Stimulated activated CD8-positive, alpha-beta memory T cell treated with anti-CD3 and anti-CD28 coated beads, Interleukin-12 subunit alpha, Interleukin-12 subunit beta, amount 100 ng/mL, for 24 hours (primary cell): ENCODE measurements at regions not wholly inside any gene's neighbourhood (a gene's known extent, or its start where the extent isn't known, plus 50 kb on each side); places are given as distances from the start of the nearest gene placed in this dataset.
"Not testable (repeated sequence)": the region's sequence is repeated elsewhere in the genome, so short reads cannot be mapped to it uniquely, and the experiment has no call there.

Experiments used
- DNase-seq: peaks from one replicate; pipeline ENCODE4 v3.0.0-alpha.2; 2020; ENCODE audit errors: extremely low read depth

DNA sequence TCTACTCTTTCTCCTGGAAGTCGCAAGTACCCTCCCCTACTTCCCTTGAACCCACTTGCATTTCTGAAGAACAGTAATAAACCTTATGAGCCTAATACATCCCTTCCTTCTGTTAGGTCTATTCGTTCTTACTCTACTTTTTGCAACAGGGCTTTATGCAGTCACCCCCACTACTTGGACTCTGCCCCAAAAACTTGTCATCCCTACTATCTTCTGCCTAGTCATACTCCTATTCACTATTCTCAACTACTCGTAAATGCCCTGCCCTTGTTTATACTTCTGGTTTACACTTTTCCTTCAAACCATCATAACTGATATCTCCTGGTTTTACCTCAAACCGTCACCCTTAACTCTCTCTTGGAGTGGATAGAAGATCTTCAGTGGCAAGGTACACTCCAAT, 55.2 kb upstream of the SLIT2 start:
- no peak for DNase-seq

DNA sequence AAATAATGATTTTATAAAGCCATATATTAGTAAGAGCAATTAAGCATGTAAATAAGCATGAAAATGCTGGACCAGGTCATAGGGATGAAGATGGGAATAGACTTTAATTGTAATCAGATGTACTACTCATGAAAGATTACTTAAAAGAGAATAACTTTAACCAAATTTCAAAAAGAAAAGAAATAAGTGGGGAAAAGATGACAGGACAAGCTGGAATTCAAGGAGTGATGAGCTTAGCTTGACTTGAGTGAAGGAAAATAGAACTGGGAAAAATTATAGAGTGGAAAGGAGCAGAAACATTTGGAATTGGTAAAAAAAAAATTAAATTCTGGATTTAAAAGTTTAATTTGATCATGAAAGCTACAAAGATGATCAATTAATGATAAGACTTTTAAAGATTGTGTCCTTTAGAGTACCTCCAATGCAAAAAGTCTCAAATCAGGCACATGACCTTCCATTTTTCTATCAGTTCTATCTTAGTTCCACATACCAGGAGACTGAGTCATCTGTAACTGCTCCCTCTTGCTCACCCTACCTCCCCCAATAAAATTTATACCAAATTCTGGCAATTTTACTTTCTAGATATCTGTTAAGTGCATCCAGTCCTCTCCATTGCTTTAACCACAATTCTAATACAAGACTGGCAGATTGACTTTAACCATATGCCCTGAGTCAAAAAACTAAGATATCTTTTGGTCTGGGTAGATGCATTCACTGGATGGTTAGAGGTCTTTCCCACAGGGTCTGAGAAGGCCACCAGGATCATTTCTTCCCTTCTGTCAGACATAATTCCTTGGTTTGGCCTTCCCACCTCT, 56.4 kb upstream of the SLIT2 start:
- no peak for DNase-seq

DNA sequence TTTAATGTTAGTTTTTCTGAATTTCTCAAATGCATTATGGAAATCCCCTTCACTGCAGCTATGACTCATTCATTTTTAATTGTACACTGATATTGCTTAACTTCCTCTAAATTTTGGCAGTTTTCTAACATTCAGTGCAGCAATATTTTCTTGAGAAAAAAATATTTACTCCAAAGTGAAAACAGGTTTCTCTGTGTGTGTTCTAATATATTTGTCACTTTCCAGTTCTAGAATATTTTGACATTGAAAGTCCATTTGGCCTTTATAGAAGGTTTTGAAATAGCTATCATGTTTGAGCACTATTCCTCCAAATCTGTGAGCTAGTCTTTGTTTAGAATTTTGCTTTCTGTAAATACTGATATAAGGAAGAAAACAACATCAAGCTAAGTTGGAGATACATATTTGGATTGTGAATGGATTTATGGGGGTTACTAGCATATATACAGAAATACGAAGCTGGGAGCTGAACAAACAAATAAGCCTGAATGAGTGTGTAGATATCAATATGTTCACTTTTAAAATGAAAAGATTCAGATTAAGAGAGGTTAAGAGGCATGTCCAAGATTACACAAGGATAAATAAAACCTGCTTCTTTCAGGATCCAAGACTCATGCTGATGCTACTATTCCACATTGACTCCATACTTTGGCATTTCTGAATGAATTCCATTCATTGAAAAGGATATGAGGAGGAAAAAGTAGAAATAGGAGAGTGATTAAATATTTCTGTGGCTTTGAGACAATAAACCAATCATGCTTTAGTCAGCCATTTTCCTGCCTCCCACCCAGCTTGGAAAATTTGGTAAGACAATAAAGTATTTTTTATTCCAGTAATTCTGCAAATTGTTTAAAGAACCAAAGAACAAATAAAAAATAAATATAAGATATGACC, 57.3 kb upstream of the SLIT2 start:
- DNase-seq: no peak

DNA sequence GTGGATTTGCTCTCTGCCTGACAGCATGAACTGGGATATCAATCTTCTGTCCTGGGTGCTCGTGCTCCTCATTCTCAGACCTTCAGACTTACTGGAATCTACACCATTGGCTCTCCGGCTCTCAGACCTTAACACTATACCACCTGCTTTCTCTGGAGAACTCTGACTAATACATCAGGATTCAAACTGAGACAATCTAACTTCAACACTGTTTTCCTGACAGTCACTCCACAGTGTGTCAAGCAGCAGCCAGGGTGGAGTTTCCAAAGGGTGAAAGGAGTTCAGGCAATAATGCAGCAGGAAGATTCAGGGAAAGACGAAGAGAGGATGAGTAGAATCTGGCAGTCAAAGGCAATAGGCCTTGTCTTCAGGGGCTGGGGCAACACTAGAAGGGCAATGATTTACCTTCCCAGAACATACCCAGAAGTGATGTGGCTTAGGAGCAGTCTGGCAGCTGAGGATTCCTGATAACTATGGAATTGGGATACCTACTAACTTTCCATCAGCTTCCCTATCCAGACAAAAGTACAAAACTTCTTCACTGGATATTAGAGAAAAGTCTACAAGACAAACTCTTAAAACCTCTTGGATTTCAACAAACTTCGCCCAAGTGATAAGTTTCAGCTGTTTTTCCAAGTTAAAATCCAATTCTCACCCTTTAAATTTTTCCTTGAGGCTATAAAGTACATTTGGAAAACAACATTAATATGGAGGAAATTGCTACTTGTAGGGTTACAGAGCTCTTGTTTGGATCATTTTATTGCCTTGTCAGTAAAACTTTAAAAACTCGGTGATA, 58.4 kb upstream of the SLIT2 start:
- no peak for DNase-seq

DNA sequence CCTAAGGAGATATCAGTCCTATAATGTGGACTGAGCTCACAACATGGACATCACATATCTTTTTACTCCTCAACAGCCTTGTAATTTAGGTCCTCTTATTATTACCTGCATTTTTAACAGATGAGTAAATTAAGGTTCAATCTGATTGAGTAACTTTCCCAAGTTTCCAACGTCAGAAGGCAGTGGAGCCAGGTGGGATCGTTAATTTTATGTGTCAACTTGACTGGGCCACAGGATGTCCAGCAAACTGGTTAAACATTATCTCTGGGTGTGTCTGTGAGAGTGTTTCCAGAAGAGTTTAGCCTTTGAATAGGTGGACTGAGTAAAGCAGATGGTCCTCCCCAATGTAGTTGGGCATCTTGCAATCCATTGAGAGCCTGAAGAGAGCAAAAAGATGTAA, 59.0 kb upstream of the SLIT2 start:
- no peak for DNase-seq

DNA sequence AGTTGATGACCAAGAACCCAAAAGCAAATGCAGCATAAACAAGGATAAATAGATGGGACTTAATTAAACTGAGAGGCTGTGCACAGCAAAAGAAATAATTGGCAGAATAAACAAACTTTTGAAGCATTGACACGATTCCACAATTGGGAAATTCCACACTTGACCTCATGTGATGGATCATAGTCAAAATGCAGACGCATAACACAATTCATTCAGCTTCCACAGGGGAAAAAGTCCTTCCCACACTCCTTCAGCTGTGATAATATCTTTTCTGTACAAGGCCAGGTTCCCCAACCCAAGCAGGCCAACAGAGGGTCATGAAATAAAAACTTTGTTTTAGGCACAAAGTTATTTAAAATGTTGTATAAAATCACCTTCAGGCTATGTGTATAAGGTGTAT, 66.6 kb upstream of the SLIT2 start:
- no peak for DNase-seq

DNA sequence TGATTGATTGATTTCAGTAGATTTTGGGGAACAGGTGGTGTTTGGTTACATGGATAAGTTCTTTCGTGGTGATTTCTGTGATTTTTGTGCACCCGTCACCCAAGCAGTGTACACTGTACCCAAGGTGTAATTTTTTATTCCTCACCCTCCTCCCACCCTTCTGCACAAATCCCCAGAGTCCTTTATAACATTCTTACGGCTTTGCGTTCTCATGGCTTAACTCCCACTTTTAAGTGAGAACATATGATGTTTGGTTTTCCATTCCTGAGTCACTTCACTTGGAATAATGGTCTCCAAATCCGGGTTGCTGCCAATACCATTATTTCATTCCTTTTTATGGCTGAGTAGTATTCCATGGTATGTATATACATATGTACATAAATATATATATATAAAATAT, 68.6 kb upstream of the SLIT2 start:
- not testable (repeated sequence) for DNase-seq

DNA sequence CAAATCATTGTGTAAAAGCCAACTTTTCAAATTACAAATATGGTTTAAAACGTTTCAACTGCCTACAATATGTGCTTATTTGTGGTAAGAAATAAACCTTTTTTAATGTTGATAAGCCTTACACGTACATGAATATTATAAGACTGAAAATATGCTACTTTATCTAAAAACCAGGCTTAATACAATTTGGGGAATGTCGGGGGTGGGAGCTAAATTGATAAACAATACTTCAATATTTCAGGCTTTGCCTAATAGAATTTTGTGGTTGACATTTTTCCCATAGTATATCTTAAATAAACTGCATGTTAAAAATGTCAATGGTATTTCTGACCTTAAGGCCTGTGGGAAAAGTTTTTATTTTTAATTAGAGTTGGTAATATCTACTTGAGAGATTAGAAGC, 69.8 kb upstream of the SLIT2 start:
- no peak for DNase-seq

DNA sequence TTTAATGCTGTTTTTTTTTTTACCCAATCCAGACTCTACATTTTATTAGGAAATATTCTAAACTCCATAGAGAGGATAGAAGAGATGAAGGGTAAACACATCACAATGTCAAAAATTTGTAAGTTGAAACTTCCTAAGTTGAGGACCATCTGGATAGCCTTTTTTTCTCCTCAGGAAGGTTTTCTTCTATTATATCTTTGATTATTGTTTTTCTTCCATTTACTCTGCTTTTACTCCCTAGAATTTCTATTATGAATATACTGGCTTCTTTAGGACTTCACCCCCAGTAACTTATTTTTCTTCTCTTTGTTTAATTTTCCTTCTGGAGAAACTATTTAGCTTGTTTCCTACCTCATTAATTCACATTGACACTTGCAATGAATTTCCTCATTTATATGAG, 71.2 kb upstream of the SLIT2 start:
- DNase-seq: no peak

DNA sequence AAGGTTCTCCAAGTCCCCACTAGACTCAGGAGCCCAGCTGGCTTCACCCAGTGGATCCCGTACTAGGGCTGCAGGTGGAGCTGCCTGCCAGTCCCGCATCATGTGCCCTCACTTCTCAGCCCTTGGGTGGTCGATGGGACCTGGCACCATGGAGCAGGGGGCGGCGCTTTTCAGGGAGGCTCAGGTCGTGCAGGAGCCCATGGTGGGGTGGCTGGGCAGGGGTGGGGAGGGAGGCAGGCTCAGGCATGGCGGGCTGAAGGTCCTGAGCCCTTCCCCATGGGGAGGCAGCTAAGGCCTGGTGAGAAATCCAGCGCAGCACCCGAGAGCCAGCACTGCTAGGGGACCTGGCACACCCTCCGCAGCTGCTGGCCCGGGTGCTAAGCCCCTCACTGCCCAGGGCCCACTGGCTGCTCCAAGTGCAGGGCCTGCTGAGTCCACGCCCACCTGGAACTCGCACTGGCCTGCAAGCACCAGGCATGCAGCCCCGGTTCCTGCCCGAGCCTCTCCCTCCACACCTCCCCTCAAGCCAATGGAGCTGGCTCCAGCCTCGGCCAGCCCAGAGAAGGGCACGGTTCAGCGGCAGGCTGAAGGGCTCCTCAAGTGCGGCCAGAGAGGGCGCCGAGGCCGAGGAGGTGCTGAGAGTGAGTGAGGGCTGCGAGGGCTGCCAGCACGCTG, 72.7 kb upstream of the SLIT2 start:
- no peak for DNase-seq

DNA sequence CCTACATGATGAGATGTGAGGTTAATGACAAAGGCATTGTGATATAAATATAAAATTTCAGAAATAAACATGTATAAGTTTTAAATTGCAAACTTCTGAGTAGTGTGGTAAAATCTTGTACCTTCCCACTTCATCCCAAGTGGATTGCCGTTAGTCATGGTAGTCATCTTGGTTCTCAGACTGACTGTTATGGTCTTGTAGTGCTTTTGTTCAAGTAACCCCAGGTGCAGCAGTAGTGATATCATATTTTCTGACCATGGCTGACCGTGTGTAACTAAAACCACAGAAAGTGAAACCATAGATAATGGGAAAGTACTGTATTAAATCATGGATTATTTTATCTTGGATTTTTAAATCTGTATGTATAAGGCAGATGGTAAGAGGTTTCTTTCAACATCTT, 74.8 kb upstream of the SLIT2 start:
- DNase-seq: no peak

DNA sequence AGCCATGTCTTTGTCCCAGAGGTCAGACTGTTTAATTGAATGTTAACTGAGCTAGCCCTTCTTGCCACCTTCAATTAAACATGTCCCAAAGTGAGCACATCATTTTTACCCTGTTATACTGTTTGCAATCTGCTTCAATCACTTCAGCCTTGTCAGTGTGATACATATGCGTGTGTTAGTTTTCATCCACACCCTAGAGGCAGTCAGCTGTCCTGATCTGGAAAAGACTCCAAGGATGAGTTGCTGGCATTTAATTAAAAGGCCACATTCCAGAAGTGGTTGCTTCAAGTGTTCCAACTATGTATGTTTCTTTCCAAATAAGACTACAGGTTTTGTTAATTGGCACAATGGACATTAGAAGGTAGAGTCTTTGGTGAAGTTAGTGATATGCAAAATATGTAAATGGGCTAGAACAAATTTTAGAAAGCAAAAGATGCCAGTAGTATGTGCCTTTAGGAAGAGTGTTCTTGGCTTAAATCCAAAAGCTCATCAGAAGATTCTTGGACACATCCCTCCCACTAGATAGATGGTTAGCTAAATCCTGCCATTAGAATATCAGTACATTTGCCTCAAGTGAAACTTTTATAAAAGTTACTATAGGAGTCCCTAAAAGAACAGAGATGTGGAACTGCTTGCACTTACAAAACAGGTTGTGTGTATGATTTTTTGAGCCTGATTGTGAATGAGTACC, 79.5 kb upstream of the SLIT2 start:
- DNase-seq: no peak

DNA sequence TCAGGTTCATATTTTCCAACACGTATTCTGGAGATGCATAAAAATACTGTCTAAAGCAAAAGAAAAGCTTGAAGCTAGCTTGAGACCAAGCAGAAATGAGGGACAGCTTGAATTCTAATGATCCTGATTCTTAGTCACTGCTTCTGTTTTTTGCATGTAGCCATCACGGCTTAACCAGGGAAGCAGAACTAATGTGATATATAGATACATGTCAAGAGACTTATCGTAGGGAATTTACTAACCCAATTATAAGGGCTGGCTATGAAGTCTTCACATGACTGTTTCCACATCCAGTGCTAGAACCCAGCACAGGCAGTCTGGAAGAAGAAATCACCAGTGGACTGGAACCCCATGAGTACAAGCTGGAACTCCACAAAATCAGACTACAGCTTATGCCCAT, 85.2 kb upstream of the SLIT2 start:
- no peak for DNase-seq

DNA sequence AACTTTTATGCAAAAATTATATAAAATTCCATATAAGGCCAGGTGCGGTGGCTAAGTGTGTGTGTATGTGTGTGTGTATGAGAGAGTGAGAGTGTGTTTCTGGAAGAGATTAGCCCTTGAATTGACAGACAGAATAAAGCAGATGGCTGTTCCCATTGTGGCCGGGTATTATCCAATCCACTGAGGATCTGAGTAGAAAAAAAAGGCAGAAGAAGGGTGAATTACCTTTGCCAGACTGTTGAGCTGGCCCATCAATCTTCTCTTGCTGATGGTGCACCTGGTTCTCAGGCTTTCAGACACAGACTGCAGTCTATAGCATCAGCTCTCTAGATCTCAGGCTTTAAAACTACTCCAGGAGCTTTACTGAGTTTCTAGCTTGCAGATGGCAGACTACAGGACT, 92.2 kb upstream of the SLIT2 start:
- DNase-seq: no peak

DNA sequence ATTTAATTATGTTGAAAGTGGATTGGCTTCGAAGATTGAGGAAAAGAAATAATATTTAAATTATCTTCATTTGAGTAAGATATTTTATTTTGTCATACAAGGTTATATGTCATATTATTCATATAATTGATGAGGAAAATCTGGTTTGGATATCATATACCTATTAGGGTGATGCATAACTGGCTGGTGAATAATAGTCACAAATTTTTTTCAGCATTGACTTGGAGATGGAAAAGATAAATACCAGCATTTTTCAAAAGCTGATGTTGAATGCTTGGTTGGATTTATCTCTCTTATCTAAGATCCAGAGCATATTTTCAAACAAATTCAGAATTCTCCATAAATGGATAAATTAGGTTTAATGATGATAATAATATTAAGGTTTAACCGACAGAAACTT, 93.5 kb upstream of the SLIT2 start:
- DNase-seq: no peak

DNA sequence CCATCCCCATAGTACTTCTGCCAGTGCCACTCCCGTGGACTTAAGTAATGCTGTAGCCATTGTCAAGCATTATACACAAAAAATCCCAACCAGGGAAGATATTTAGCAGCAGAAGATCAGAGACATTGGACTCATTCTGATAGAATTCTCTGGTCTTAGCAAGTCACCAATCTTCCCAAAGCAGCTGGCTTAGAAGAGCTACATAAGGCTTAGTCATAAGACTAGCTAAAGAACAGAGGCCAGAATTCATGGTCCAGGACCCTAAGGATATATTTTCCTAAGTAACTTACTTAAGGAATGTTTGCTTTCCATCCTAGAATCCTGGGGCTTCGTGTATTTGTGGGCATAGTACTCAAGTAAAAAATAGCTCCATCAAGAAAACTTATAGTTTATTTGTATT, 100.3 kb upstream of the SLIT2 start:
- no peak for DNase-seq

DNA sequence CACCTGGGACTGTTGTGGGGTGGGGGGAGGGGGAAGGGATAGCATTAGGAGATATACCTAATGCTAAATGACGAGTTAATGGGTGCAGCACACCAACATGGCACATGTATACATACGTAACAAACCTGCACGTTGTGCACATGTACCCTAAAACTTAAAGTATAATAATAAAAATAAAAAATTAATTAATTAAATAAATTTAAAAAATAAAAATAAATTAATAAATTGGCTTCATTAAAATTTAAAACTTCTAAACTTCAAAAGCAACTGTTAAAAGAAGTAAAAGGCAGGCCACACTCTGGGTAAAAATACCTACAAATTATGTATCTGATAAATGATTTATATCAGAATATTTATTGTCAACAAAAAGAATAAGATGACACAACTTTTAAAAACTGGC, 102.6 kb upstream of the SLIT2 start:
- DNase-seq: not testable (repeated sequence)

DNA sequence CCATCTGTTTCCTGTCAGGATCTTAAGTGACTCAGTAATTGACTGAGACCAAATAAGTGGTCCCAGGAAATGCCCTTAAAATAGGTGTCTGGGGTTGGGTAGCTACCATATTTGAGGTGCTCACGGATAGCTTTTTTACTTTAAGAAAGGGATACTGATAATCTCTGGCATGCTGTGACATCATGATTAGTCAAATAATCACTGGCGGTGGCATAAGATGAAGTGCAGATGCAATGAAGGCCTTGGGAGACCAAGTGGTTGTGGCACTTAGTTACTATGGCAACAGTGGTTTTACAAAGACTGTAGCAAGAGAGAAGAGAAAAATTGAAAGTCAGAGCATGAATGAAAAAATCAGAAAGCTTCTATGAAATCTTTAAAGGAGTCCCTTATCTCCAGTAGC, 114.5 kb upstream of the SLIT2 start:
- no peak for DNase-seq

DNA sequence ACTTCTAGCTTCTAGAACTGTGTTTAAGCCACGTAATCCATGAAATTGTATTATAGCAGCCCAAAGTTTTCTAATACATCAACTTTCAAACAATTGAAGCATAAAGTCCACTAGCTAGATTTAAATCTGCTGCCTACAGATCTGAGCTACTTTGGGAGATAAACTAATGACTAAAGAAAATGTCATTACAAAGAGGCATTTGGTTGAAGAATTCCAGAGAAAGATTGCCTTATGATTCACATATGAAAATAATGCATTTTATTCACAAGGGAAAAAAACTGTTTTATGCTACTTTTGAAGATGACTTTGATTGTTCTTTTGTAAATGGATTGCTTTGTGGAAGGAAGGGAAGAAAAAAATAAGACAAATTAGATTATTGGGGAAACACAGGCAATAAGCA, 124.1 kb upstream of the SLIT2 start:
- no peak for DNase-seq

DNA sequence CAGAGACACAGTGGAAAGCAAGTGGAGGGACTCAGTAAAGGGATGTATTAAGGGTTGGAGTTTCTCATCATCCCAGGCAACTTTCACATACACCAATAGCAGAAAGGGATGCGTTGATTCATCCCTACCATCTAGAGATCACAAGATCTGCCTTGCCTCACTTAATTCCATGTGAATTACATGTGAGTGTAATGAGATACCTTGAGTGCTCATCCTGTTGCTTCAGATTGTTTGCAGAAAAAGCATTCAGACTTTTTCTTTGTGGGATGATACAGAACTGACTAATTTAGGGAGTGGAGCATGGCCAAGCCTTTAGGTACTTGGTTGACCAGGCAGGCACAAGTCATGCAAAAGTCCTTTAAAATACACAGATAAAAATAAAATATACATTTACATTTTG, 124.8 kb upstream of the SLIT2 start:
- DNase-seq: no peak

DNA sequence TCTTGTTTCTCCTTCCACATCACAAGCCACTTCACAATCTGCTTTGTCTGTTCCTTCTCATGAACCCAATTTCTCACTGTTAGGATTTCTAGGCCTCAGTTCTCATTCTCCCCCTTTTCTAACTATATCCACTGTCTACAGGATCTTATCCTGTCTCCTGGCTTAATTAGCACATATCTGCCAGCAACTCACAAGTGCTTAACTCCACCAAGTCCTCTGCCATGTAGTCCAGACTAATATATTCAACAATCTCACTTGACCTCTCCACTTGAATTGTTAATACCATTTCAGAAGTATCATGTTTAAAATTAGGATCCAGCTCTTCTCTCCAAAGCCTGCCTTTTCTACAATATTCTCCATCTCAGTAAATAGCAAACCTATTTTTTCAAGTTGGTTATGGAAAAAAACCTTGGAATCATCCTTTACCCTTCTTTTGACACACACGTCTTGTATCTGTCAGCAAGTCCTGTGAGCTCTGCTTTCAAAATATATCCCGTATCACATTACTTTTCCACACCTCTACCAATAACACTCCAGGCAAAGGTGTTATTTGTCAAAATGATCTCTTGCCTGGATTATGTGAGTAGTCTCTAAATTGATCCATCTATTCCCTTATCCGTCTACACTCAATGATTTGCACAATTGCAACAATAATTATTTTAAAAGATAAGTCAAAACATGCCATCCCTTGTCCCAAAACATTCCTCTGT, 127.2 kb upstream of the SLIT2 start:
- no peak for DNase-seq
